ENCODE measurements at regions not wholly inside any gene's neighbourhood (a gene's known extent, or its start where the extent isn't known, plus 50 kb on each side); places are given as distances from the start of the nearest gene placed in this dataset.

- Histone ChIP-seq H3K27ac (ENCODE audit: low read depth, low read length, poor library complexity, severe bottlenecking) (no peak overlapping the region), H3K9me3 (ENCODE audit: low read length) (no peaks in the 10 kb centered on the region), H2AFZ (ENCODE audit: low read length) (no peak overlapping the region), H3K9me2 (ENCODE audit: low read depth, low read length) (no peaks in the 10 kb centered on the region), H3K36me3 (ENCODE audit: insufficient read depth, low read length) (no peaks in the 10 kb centered on the region), H3K27me3 (ENCODE audit: insufficient read depth, low read length) (no peaks in the 10 kb centered on the region), H3K9ac (ENCODE audit: low read length) (no peak overlapping the region), H4K20me1 (ENCODE audit: insufficient read depth, low read length) (no peaks in the 10 kb centered on the region), H3K4me2 (ENCODE audit: low read length) (no peak overlapping the region), H3K4me3 (ENCODE audit: low read depth, low read length, poor library complexity, severe bottlenecking) (no peak overlapping the region), H3K4me1 (ENCODE audit: insufficient read depth, low read length, severe bottlenecking) (no peaks in the 10 kb centered on the region), H3K79me2 (ENCODE audit: insufficient read depth, low read length) (no peaks in the 10 kb centered on the region), H3F3A (ENCODE audit: insufficient read depth, low read length) (no peaks in the 10 kb centered on the region)
- TF ChIP-seq EZH2 (IDR thresholded peaks at IDR 0.05; ENCODE audit: borderline replicate concordance, low read length) (no peak), CTCF (IDR thresholded peaks at IDR 0.05; ENCODE audit: low read length) (no peak)
Observed at GRCh38 chr20:4532772-4533171, 153.5 kb upstream of the PRNP start.

- no peak overlapping the region for H3K4me3 ChIP-seq (ENCODE audit: low read depth, low read length, poor library complexity, severe bottlenecking)
- no peaks in the 10 kb centered on the region for H3K79me2 ChIP-seq (ENCODE audit: insufficient read depth, low read length)
- H3K9me2 ChIP-seq (ENCODE audit: low read depth, low read length) = no peaks in the 10 kb centered on the region
- H3K4me1 ChIP-seq (ENCODE audit: insufficient read depth, low read length, severe bottlenecking) = no peaks in the 10 kb centered on the region
- H3K36me3 ChIP-seq (ENCODE audit: insufficient read depth, low read length) = no peaks in the 10 kb centered on the region
- TF ChIP-seq EZH2 (IDR thresholded peaks at IDR 0.05; ENCODE audit: borderline replicate concordance, low read length) (no peak), CTCF (IDR thresholded peaks at IDR 0.05; ENCODE audit: low read length) (no peak)
- H3K27me3 ChIP-seq (ENCODE audit: insufficient read depth, low read length) = no peaks in the 10 kb centered on the region
- no peak overlapping the region for H3K27ac ChIP-seq (ENCODE audit: low read depth, low read length, poor library complexity, severe bottlenecking)
- no peak overlapping the region for H3K4me2 ChIP-seq (ENCODE audit: low read length)
- H2AFZ ChIP-seq (ENCODE audit: low read length) = no peak overlapping the region
- H3K9ac ChIP-seq (ENCODE audit: low read length) = no peak overlapping the region
- no peaks in the 10 kb centered on the region for H3K9me3 ChIP-seq (ENCODE audit: low read length)
- no peaks in the 10 kb centered on the region for H4K20me1 ChIP-seq (ENCODE audit: insufficient read depth, low read length)
- H3F3A ChIP-seq (ENCODE audit: insufficient read depth, low read length) = no peaks in the 10 kb centered on the region
Observed at GRCh38 chr20:4524792-4525191, 161.5 kb upstream of the PRNP start.

GRCh38 chr20:4524307-4524706, 161.9 kb upstream of the PRNP start:
- no peaks in the 10 kb centered on the region for H3F3A ChIP-seq (ENCODE audit: insufficient read depth, low read length)
- H3K79me2 ChIP-seq (ENCODE audit: insufficient read depth, low read length) = no peaks in the 10 kb centered on the region
- H3K4me2 ChIP-seq (ENCODE audit: low read length) = no peak overlapping the region
- no peak overlapping the region for H3K4me3 ChIP-seq (ENCODE audit: low read depth, low read length, poor library complexity, severe bottlenecking)
- no peaks in the 10 kb centered on the region for H3K4me1 ChIP-seq (ENCODE audit: insufficient read depth, low read length, severe bottlenecking)
- H3K27me3 ChIP-seq (ENCODE audit: insufficient read depth, low read length) = no peaks in the 10 kb centered on the region
- no peaks in the 10 kb centered on the region for H4K20me1 ChIP-seq (ENCODE audit: insufficient read depth, low read length)
- TF ChIP-seq EZH2 (IDR thresholded peaks at IDR 0.05; ENCODE audit: borderline replicate concordance, low read length) (no peak), CTCF (IDR thresholded peaks at IDR 0.05; ENCODE audit: low read length) (no peak)
- H2AFZ ChIP-seq (ENCODE audit: low read length) = no peak overlapping the region
- no peak overlapping the region for H3K27ac ChIP-seq (ENCODE audit: low read depth, low read length, poor library complexity, severe bottlenecking)
- H3K9ac ChIP-seq (ENCODE audit: low read length) = no peak overlapping the region
- no peaks in the 10 kb centered on the region for H3K9me3 ChIP-seq (ENCODE audit: low read length)
- no peaks in the 10 kb centered on the region for H3K9me2 ChIP-seq (ENCODE audit: low read depth, low read length)
- no peaks in the 10 kb centered on the region for H3K36me3 ChIP-seq (ENCODE audit: insufficient read depth, low read length)
